IPS DF 4.7 (cell line): ENCODE measurements at regions not wholly inside any gene's neighbourhood (a gene's known extent, or its start where the extent isn't known, plus 50 kb on each side); places are given as distances from the start of the nearest gene placed in this dataset.

Experiments used
- DNase-seq: peaks from one replicate; pipeline ENCODE4 v3.0.0-alpha.2; 2013; ENCODE audit warnings: low spot score; ENCODE audit errors: extremely low read depth

GRCh38 chr5:10853154-10853553 lies 92.1 kb upstream of the DAP start:
- DNase-seq = no peak

DNA sequence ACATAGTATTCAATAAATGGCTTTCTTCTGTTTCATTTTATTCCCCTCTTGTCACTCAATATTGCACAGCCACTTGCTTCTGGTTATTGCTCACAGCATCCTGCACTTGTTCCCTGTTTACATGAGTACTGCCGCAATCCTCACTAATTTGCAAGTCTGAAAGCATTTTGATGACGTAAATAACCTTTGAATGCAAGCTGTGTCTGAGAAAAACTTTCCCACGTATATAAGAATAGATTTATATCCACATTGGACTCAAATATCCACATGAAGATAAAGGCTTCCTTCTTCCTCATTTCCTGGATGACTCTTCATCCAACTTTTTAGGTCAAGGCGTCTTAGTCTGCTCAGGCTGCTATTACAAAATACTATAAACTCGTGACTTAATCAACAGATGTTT lies 88.2 kb upstream of the DAP start:
- DNase-seq = no peak

DNA sequence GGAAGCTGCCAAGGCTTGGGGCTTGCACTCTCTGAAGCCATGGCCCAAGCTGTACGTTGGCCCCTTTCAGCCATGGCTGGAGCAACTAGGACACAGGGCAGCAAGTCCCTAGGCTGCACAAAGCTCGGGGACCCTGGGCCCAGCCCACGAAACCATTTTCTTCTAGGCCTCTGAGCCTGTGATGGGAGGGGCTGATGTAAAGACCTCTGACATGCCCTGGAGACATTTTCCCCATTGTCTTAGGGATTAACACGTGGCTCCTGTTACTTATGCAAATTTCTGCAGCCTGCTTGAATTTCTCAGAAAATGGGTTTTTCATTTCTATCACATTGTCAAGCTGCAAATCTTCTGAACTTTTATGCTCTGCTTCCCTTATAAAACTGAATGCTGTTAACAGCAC lies 83.0 kb upstream of the DAP start:
- no peak for DNase-seq

- no peak for DNase-seq
Measured at GRCh38 chr5:10842823-10843222, 81.8 kb upstream of the DAP start.

DNA sequence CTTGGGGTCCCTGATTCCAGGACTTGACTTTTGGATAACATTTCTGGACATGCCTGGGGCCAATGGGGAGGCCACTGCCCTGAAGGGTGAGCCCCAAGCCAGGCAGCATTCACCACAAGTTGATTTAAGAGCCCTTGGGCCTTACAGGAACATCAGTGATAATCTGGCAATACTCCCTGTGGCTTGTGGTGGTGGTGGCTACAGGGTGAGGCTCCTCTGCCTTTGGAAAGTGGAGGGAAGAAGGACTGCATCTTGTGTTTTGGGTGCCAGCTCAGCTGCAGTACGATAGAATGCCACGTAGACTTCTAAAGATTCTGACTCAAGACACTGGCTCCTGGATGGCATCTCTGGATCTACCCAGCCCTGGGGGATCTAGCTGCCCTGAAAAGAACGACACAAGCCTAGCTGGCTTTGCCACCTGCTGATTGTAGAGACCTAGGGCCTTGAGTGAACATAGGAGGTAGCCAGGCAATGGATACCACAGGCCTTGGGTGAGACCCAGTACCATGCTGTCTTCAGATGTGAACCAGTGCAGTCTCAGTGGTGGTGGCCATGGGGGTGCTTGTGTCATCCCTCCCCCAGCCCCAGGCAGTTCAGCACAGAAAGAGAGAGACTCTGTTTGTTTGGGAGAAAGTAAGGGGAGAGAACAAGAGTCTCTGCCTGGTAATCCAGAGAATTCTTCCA lies 79.0 kb upstream of the DAP start:
- DNase-seq = no peak

DNA sequence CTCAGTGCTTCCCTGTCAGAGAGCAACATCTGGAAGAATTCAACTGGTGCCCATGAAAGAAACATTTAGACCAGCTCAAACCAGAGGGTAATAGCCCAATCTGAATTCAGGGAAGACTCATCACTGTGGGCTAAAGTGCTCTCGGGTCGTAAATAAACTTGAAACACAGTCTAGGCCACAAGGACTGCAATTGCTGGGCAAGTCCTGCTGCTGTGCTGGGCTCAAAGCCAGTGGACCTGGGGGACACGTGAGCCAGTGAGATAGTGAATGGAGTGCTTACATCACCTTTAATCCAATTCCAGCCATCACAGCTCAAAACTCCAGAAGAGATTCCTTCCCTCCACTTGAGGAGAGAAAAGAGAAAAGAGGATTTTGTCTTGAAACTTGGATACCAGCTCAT lies 78.1 kb upstream of the DAP start:
- DNase-seq = no peak

GRCh38 chr5:10838038-10838437 lies 77.0 kb upstream of the DAP start:
- DNase-seq = no peak

DNA sequence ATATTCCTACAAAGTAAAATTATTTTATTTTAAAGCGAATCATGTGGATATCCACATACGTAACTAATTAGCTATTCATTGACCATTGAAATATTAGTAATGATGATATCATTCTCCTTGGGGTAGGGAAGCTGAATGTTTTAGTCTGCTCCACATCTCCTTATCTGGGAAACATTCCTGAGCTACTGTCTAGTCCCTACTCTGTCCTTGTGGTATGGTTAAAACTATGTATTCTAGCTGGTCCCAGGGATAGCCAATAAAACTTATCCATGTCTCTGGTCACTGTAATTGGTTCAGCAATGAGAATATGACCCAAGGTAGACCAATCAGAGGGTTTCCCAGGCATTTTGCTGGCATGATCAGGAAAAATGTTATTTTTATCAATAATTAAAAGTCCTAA lies 76.0 kb upstream of the DAP start:
- no peak for DNase-seq

GRCh38 chr5:10834695-10835094 lies 73.7 kb upstream of the DAP start:
- no peak for DNase-seq

DNA sequence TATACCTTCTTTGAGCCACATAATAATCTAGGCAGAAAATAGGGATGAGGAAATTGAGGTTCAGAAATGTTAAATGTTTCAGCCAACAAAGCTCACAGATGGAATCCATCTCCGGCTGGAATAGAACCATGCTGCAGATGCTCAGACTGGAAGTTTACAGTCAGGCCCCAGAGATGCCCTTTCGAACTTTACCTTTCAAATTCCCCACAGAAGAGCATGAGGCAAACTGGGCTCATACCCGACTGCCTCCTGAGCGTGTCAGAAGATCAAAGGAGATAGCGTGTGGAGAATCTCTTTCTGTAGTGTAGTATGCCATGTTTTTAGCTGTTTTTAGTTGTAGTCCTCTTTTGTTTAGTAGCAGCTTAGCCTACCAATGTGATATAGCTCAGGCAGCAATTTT lies 72.0 kb upstream of the DAP start:
- DNase-seq = no peak

GRCh38 chr5:10832421-10832820 lies 71.4 kb upstream of the DAP start:
- DNase-seq = no peak

DNA sequence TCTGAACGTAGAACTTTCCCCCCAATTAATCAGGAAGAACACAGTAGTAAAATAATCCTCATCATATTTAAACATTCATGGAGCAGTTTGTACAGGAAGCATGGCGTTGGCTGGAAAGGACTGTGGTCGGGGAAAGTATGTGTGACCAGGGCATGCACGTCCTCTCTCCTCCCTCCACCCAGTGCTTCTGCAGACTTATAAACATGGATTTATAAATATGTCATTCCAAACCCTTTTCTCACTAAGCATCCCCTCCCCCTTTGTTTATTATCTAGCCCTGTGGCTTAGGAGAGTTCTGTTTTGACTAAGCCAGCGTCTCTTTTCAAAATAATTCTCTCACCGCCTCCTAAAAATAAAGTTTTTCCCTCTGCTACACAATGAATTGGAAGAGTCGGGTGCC lies 70.4 kb upstream of the DAP start:
- no peak for DNase-seq

- DNase-seq = no peak
Measured at GRCh38 chr5:10828241-10828640, 67.2 kb upstream of the DAP start.

- no peak for DNase-seq
Measured at GRCh38 chr5:10827571-10827970, 66.5 kb upstream of the DAP start.

DNA sequence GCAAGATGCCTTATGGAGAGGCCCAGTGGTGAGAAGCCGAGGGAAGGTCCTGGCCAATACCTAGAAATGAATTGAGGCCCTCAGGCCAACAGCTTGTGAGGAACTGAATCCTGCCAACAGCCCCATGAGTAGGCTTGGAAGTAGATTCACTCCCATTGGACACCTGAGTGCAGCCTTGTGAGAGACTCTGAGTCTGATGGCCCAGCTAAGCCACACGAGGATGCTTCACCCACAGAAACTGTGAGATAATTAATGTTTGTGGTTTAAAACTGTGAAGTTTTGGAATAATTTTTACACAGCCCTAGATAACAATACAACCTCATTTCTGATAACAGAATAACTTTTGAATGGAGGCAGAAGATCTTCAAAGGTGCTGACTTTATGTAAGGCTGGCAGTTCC lies 65.9 kb upstream of the DAP start:
- no peak for DNase-seq

DNA sequence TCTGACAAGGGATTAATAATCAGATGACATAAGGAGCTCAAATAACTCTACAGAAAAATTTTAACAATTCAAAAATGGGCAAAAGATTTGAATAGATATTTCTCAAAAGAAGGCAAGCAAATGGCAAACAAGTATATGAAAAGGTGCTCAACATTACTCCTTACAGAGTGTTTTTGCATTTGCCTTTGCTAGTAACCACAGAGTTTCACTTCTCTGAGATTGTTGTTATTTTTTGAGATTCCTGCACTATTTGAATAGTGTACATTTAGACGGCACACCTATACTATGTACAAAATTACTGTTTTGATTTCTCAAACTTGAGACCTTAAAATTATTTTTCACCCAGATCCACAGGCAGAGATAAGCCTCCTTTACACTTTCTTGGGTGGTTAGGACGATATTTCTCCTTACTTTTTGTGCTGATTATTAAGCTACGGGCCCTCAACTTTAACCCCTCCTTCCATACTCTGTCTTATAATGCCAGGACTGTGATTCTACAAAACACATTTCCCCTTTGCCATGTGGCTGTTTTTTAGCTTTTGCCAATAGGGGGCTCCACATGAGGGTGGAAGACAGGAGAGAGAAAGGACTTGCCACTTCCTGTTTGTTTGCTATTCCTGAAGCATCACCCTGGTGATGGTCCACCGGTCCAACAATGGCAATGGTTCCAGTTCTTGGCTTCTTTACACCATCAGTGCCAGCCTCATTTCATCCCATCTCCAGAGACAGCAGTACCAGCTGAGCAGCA lies 65.0 kb upstream of the DAP start:
- DNase-seq = no peak

DNA sequence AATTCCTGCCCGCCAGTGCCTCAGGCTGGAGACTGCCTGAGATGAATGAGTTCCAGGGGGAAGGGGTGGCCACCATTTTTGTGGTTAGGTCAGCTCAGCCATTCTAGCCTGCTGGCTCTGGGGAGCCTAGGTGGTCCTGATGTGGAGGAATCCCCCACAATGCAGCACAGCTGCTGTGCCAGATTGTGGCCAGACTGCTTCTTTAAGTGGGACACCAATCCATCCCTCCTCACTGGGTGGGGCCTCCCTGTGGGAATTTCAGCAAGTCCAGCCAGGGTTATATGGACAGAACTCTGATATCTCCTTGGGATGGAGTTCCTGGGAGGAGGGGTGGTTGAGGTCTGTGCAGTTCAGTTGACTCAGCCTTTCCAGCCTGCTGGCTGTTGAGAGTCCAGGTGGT lies 51.2 kb upstream of the DAP start:
- DNase-seq = no peak
